ENCODE measurements at regions not wholly inside any gene's neighbourhood (a gene's known extent, or its start where the extent isn't known, plus 50 kb on each side); places are given as distances from the start of the nearest gene placed in this dataset.

DNA sequence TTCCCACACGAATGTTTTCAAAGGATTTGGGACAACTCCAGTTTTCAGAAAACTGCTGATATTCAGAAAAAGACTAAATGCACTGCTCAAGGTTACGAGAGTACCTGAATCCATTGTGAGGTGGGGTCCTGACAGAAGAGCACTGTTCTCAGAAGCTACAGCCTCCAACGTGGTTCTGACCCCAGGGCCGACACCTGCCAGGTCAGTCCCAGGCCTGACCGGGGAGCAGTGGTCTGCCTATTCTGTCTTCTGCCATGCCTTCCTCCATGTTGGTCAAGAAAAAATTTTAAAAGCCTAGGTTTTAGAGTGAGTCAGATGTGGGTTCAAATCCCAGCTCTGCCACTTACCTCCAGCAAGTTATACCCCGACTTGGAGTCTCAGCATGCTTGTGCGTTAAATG lies 212.3 kb downstream of the BCL11A start:
- POLR2A ChIA-PET, result interaction anchor here (1.2 kb wide), 1 partner anchor 24 kb away, joined by 4 read pairs; no protein-coding TSS in a partner anchor
- Histone ChIP-seq H3K27me3 (replicated peaks in 1 of 4; ENCODE audit: control extremely low read depth in 1 of 4, control insufficient read depth in 3 of 4, insufficient read depth in 4 of 4, low read length in 3 of 4) (no peaks in the 10 kb centered on the region), H3K9me3 (ENCODE audit: control extremely low read depth in 1 of 3, control insufficient read depth in 2 of 3, insufficient read depth in 1 of 3, low read length in 2 of 3) (peaks cover 0 to 3% (median 0%) of the 10 kb centered on the region in 3 donors), H3K4me1 (ENCODE audit: control insufficient read depth in 2 of 2, insufficient read depth in 2 of 2, low read length in 2 of 2) (peaks cover 30 to 38% of the 10 kb centered on the region in 2 donors), H2AFZ (ENCODE audit: insufficient read depth, low read depth, low read length, poor library complexity, severe bottlenecking) (no peak overlapping the region), H3K27ac (ENCODE audit: low read length in 2 of 2) (no peak overlapping the region), H3K79me2 (ENCODE audit: control insufficient read depth, insufficient read depth, low read length) (peaks cover 48% of the 10 kb centered on the region), H3K36me3 (replicated peaks in 1 of 2; ENCODE audit: control extremely low read depth in 1 of 2, control insufficient read depth in 1 of 2, extremely low read depth in 1 of 2, insufficient read depth in 2 of 2, low read length in 1 of 2) (peaks cover 0 to 4% of the 10 kb centered on the region in 2 experiments), H3K4me2 (replicated peaks; ENCODE audit: low read depth, low read length, poor library complexity, severe bottlenecking) (no peak overlapping the region), H4K20me1 (ENCODE audit: control insufficient read depth, insufficient read depth, low read length, poor library complexity, severe bottlenecking) (no peaks in the 10 kb centered on the region), H3K9ac (ENCODE audit: low read length) (no peak overlapping the region), H3K4me3 (ENCODE audit: control extremely low read depth in 1 of 5, extremely low read depth in 1 of 5, insufficient read depth in 1 of 5, low read depth in 2 of 5, low read length in 4 of 5) (no peak overlapping the region)
- no peaks in the 10 kb centered on the region for H3K27me3 Mint-ChIP-seq
- TF ChIP-seq CTCF (IDR thresholded peaks at IDR 0.05) (no peak), EZH2 (IDR thresholded peaks at IDR 0.05; ENCODE audit: borderline replicate concordance, insufficient read depth, low read depth, low read length, poor library complexity, severe bottlenecking) (no peak)
- ATAC-seq (ENCODE audit: low read depth) (no peak), DNase-seq (no peak)
- no peak overlapping the region for H3K27ac Mint-ChIP-seq
- peaks cover 3% of the 10 kb centered on the region for H3K9me3 Mint-ChIP-seq (ENCODE audit: insufficient read depth)
- peaks cover 50% of the 10 kb centered on the region for H3K4me1 Mint-ChIP-seq
- no peak overlapping the region for H3K4me3 Mint-ChIP-seq
- CTCF ChIA-PET, result interaction anchor here (1.5 to 3.2 kb wide), 2 partner anchors 12 to 209 kb away, joined by 3 to 15 read pairs; no protein-coding TSS in a partner anchor
- 100% methylated on average over 3 of the region's 7 CpGs for WGBS (ENCODE audit: insufficient coverage)
- intact Hi-C loops (cut with micrococcal nuclease), result no loop called here

GRCh38 chr2:60339286-60339685 lies 214.2 kb downstream of the BCL11A start:
- Histone ChIP-seq H3K27ac (ENCODE audit: low read length in 2 of 2) (no peak overlapping the region), H4K20me1 (ENCODE audit: control insufficient read depth, insufficient read depth, low read length, poor library complexity, severe bottlenecking) (no peaks in the 10 kb centered on the region), H3K9ac (ENCODE audit: low read length) (no peak overlapping the region), H3K36me3 (replicated peaks in 1 of 2; ENCODE audit: control extremely low read depth in 1 of 2, control insufficient read depth in 1 of 2, extremely low read depth in 1 of 2, insufficient read depth in 2 of 2, low read length in 1 of 2) (peaks cover 0 to 4% of the 10 kb centered on the region in 2 experiments), H3K4me1 (ENCODE audit: control insufficient read depth in 2 of 2, insufficient read depth in 2 of 2, low read length in 2 of 2) (peaks cover 44 to 55% of the 10 kb centered on the region in 2 donors), H3K4me3 (ENCODE audit: control extremely low read depth in 1 of 5, extremely low read depth in 1 of 5, insufficient read depth in 1 of 5, low read depth in 2 of 5, low read length in 4 of 5) (no peak overlapping the region), H3K9me3 (ENCODE audit: control extremely low read depth in 1 of 3, control insufficient read depth in 2 of 3, insufficient read depth in 1 of 3, low read length in 2 of 3) (peaks cover 0 to 5% (median 0%) of the 10 kb centered on the region in 3 donors), H3K79me2 (ENCODE audit: control insufficient read depth, insufficient read depth, low read length) (peaks cover 44% of the 10 kb centered on the region), H3K4me2 (replicated peaks; ENCODE audit: low read depth, low read length, poor library complexity, severe bottlenecking) (no peak overlapping the region), H2AFZ (ENCODE audit: insufficient read depth, low read depth, low read length, poor library complexity, severe bottlenecking) (no peak overlapping the region), H3K27me3 (replicated peaks in 1 of 4; ENCODE audit: control extremely low read depth in 1 of 4, control insufficient read depth in 3 of 4, insufficient read depth in 4 of 4, low read length in 3 of 4) (no peaks in the 10 kb centered on the region)
- WGBS (ENCODE audit: insufficient coverage), result 100% methylated on average over 2 of the region's 2 CpGs
- no peak for DNase-seq
- H3K4me1 Mint-ChIP-seq, result peaks cover 61% of the 10 kb centered on the region
- POLR2A ChIA-PET, result no interaction called here
- H3K4me3 Mint-ChIP-seq, result no peak overlapping the region
- H3K27ac Mint-ChIP-seq, result peak overlapping the region; percentile 73
- TF ChIP-seq CTCF (IDR thresholded peaks at IDR 0.05), result no peak
- no peak for TF ChIP-seq EZH2 (IDR thresholded peaks at IDR 0.05; ENCODE audit: borderline replicate concordance, insufficient read depth, low read depth, low read length, poor library complexity, severe bottlenecking)
- intact Hi-C loops (cut with micrococcal nuclease), result no loop called here
- H3K27me3 Mint-ChIP-seq, result no peaks in the 10 kb centered on the region
- CTCF ChIA-PET, result interaction anchor here (0.9 to 3.2 kb wide), 5 partner anchors 11 to 216 kb away, joined by 3 to 29 read pairs (median 6); no protein-coding TSS in a partner anchor
- H3K9me3 Mint-ChIP-seq (ENCODE audit: insufficient read depth), result peaks cover 3% of the 10 kb centered on the region
- no peak for ATAC-seq (ENCODE audit: low read depth)
